Epithelial cell of esophagus (primary cell): ENCODE measurements at regions not wholly inside any gene's neighbourhood (a gene's known extent, or its start where the extent isn't known, plus 50 kb on each side); places are given as distances from the start of the nearest gene placed in this dataset.
"Not testable (repeated sequence)": the region's sequence is repeated elsewhere in the genome, so short reads cannot be mapped to it uniquely, and the experiment has no call there.

Experiments
- DNase-seq: peaks from one replicate; pipeline ENCODE4 v3.0.0; 2010; ENCODE audit warnings: low read depth
- H3K4me3 ChIP-seq: 2 replicates; pipeline ENCODE4 v1.5.1; 2011; ENCODE audit warnings: mild to moderate bottlenecking, low read length, control low read depth
- CTCF ChIP-seq: IDR thresholded peaks from 2 replicates; pipeline ENCODE4 v1.5.1; 2011; ENCODE audit warnings: low read depth, mild to moderate bottlenecking, low read length, control low read depth, inconsistent platforms; ENCODE audit not compliant: insufficient read depth; ENCODE audit errors: missing control alignments

GRCh38 chr4:23083391-23083790 lies 390.7 kb downstream of the GBA3 start:
- H3K4me3 ChIP-seq = no peak overlapping the region
- TF ChIP-seq CTCF = no peak
- DNase-seq = no peak

- H3K4me3 ChIP-seq, DNase-seq: not testable (repeated sequence)
Observed at GRCh38 chr4:23080171-23080570, 387.4 kb downstream of the GBA3 start.

GRCh38 chr4:23070848-23071570 lies 378.3 kb downstream of the GBA3 start:
- no peak for TF ChIP-seq CTCF
- H3K4me3 ChIP-seq = no peak overlapping the region
- DNase-seq = no peak

GRCh38 chr4:23068756-23069155 lies 376.0 kb downstream of the GBA3 start:
- no peak for DNase-seq
- no peak overlapping the region for H3K4me3 ChIP-seq
- no peak for TF ChIP-seq CTCF

GRCh38 chr4:23068287-23068686 lies 375.6 kb downstream of the GBA3 start:
- no peak for DNase-seq
- no peak for TF ChIP-seq CTCF
- H3K4me3 ChIP-seq = no peak overlapping the region

GRCh38 chr4:23062188-23062587 lies 369.5 kb downstream of the GBA3 start:
- no peak for TF ChIP-seq CTCF
- no peak for DNase-seq

GRCh38 chr4:23061431-23061830 lies 368.7 kb downstream of the GBA3 start:
- TF ChIP-seq CTCF = no peak
- no peak for DNase-seq
- no peak overlapping the region for H3K4me3 ChIP-seq

More at GRCh38 chr4:23062188-23062587, 369.5 kb downstream of the GBA3 start:
- no peak overlapping the region for H3K4me3 ChIP-seq
